ENCODE measurements at regions not wholly inside any gene's neighbourhood (a gene's known extent, or its start where the extent isn't known, plus 50 kb on each side); places are given as distances from the start of the nearest gene placed in this dataset.
"Not testable (repeated sequence)": the region's sequence is repeated elsewhere in the genome, so short reads cannot be mapped to it uniquely, and the experiment has no call there.

GRCh38 chr13:90891329-90891728 is 456.2 kb upstream of the MIR17HG start:
- peaks cover 2% of the 10 kb centered on the region for H3K27me3 Mint-ChIP-seq (ENCODE audit: insufficient read depth, low read depth)
- no peaks in the 10 kb centered on the region for H3K36me3 ChIP-seq
- no peaks in the 10 kb centered on the region for H4K20me1 ChIP-seq (ENCODE audit: low read depth)
- H3K79me2 ChIP-seq (ENCODE audit: low read depth) = no peaks in the 10 kb centered on the region
- TF ChIP-seq EZH2 (IDR thresholded peaks at IDR 0.05) (no peak), EZH2phosphoT487 (IDR thresholded peaks at IDR 0.05) (no peak), CTCF (IDR thresholded peaks at IDR 0.05) (no peak)
- no peak overlapping the region for H2AFZ ChIP-seq (replicated peaks)
- peaks cover 6% of the 10 kb centered on the region for H3K4me1 Mint-ChIP-seq
- no peak overlapping the region for H3K27ac Mint-ChIP-seq
- H3K4me1 ChIP-seq = no peaks in the 10 kb centered on the region
- no peaks in the 10 kb centered on the region for H3F3A ChIP-seq (ENCODE audit: low read depth)
- no peaks in the 10 kb centered on the region for H3K27me3 ChIP-seq
- H3K4me3 Mint-ChIP-seq = no peak overlapping the region
- no peaks in the 10 kb centered on the region for H3K9me3 ChIP-seq (ENCODE audit: low read depth)
- DNase-seq (ENCODE audit: low spot score) = no peak
- no peaks in the 10 kb centered on the region for H3K36me3 Mint-ChIP-seq
- no peak overlapping the region for H3K9ac ChIP-seq
- no peaks in the 10 kb centered on the region for H3K9me3 Mint-ChIP-seq
- H3K27ac ChIP-seq = no peak overlapping the region
- H3K4me3 ChIP-seq = no peak overlapping the region
- no peak overlapping the region for H3K4me2 ChIP-seq

GRCh38 chr13:90893199-90893598 is 454.3 kb upstream of the MIR17HG start:
- H2AFZ ChIP-seq (replicated peaks); H3K4me3 ChIP-seq; H3K27ac Mint-ChIP-seq: not testable (repeated sequence)

GRCh38 chr13:90896002-90896401 is 451.5 kb upstream of the MIR17HG start:
- Histone ChIP-seq H3K9me3 (ENCODE audit: low read depth) (no peaks in the 10 kb centered on the region), H3K4me3 (no peak overlapping the region), H3K36me3 (no peaks in the 10 kb centered on the region), H2AFZ (replicated peaks) (peak overlapping the region; percentile 61), H3K27ac (no peak overlapping the region), H3F3A (ENCODE audit: low read depth) (no peaks in the 10 kb centered on the region), H3K27me3 (no peaks in the 10 kb centered on the region), H3K79me2 (ENCODE audit: low read depth) (no peaks in the 10 kb centered on the region), H4K20me1 (ENCODE audit: low read depth) (no peaks in the 10 kb centered on the region), H3K9ac (no peak overlapping the region), H3K4me1 (no peaks in the 10 kb centered on the region), H3K4me2 (no peak overlapping the region)
- peaks cover 2% of the 10 kb centered on the region for H3K27me3 Mint-ChIP-seq (ENCODE audit: insufficient read depth, low read depth)
- no peak overlapping the region for H3K4me3 Mint-ChIP-seq
- peaks cover 8% of the 10 kb centered on the region for H3K4me1 Mint-ChIP-seq
- no peak for TF ChIP-seq EZH2 (IDR thresholded peaks at IDR 0.05)
- TF ChIP-seq CTCF (IDR thresholded peaks at IDR 0.05) = no peak
- TF ChIP-seq EZH2phosphoT487 (IDR thresholded peaks at IDR 0.05) = no peak
- H3K27ac Mint-ChIP-seq = peak overlapping the region; percentile 88
- DNase-seq (ENCODE audit: low spot score) = no peak
- peaks cover 2% of the 10 kb centered on the region for H3K9me3 Mint-ChIP-seq
- no peaks in the 10 kb centered on the region for H3K36me3 Mint-ChIP-seq

More at GRCh38 chr13:90893199-90893598, 454.3 kb upstream of the MIR17HG start:
- not testable (repeated sequence) for H3K4me1 ChIP-seq; H3K27me3 Mint-ChIP-seq (ENCODE audit: insufficient read depth, low read depth); H3F3A ChIP-seq (ENCODE audit: low read depth); DNase-seq (ENCODE audit: low spot score); H3K9me3 ChIP-seq (ENCODE audit: low read depth); H3K4me3 Mint-ChIP-seq; H3K9me3 Mint-ChIP-seq; H3K79me2 ChIP-seq (ENCODE audit: low read depth); H3K27ac ChIP-seq; H3K9ac ChIP-seq; H3K27me3 ChIP-seq; H3K4me2 ChIP-seq; H4K20me1 ChIP-seq (ENCODE audit: low read depth); H3K36me3 ChIP-seq; H3K36me3 Mint-ChIP-seq
- H3K4me1 Mint-ChIP-seq = peaks cover 10% of the 10 kb centered on the region

GRCh38 chr13:90898811-90899210 is 448.7 kb upstream of the MIR17HG start:
- H3K4me3 Mint-ChIP-seq = no peak overlapping the region
- no peak overlapping the region for H3K27ac Mint-ChIP-seq
- no peak overlapping the region for H2AFZ ChIP-seq (replicated peaks)
- H3K27ac ChIP-seq = no peak overlapping the region
- no peaks in the 10 kb centered on the region for H3K4me1 ChIP-seq
- H3K27me3 Mint-ChIP-seq (ENCODE audit: insufficient read depth, low read depth) = no peaks in the 10 kb centered on the region
- DNase-seq (ENCODE audit: low spot score) = no peak
- H3K4me3 ChIP-seq = no peak overlapping the region
- H3F3A ChIP-seq (ENCODE audit: low read depth) = no peaks in the 10 kb centered on the region
- no peaks in the 10 kb centered on the region for H4K20me1 ChIP-seq (ENCODE audit: low read depth)
- no peak overlapping the region for H3K9ac ChIP-seq
- H3K4me2 ChIP-seq = no peak overlapping the region
- no peaks in the 10 kb centered on the region for H3K36me3 Mint-ChIP-seq
- no peaks in the 10 kb centered on the region for H3K9me3 ChIP-seq (ENCODE audit: low read depth)
- no peaks in the 10 kb centered on the region for H3K27me3 ChIP-seq
- H3K9me3 Mint-ChIP-seq = peaks cover 2% of the 10 kb centered on the region
- peaks cover 8% of the 10 kb centered on the region for H3K4me1 Mint-ChIP-seq
- no peaks in the 10 kb centered on the region for H3K36me3 ChIP-seq
- H3K79me2 ChIP-seq (ENCODE audit: low read depth) = no peaks in the 10 kb centered on the region
- TF ChIP-seq EZH2 (IDR thresholded peaks at IDR 0.05) (no peak), CTCF (IDR thresholded peaks at IDR 0.05) (no peak), EZH2phosphoT487 (IDR thresholded peaks at IDR 0.05) (no peak)

All from neural progenitor cell (in vitro differentiated cells).